Stomach (tissue), 4 donors: ENCODE measurements at regions not wholly inside any gene's neighbourhood (a gene's known extent, or its start where the extent isn't known, plus 50 kb on each side); places are given as distances from the start of the nearest gene placed in this dataset.

Experiments used
- EP300 ChIP-seq: sonication (generic); formaldehyde crosslinking; IDR thresholded peaks from one replicate; pipeline ENCODE4 v1.6.1; 2017; ENCODE audit warnings: antibody characterized with exemption
- POLR2AphosphoS5 ChIP-seq, 3 donors: sonication (generic); formaldehyde crosslinking; IDR thresholded peaks; one replicate each; pipeline ENCODE4 v1.6.1; 2016; ENCODE audit warnings: antibody characterized with exemption in 3 of 3
- TF ChIP-seq, protein P1 (sequence below), 7 experiments: fragments of 450-650 bp in 4 of 7; fragments of 200-600 bp in 3 of 7; sonication (generic) in 3 of 7; IDR thresholded peaks; one replicate each; pipeline ENCODE4 v1.5.1; 2016 to 2019; ENCODE audit warnings: antibody characterized with exemption in 7 of 7, control low read depth in 2 of 7, mild to moderate bottlenecking in 1 of 7

DNA sequence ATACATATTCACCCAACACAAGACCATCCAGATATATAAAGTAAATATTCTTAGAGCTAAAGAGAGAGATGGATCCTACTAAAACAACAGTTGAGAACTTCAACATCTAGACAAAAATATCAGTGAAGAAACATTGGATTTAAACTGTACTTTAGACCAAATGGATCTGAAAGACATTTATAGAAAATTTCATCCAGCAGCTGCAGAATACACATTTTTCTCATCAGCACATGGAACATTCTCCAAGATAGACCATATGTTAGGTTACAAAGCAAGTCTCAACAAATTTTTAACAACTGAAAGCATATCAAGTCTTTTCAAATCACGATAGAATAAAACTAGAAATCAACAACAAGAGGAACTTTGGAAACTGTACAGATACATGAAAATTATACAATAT is 369.0 kb upstream of the CCDC54 start:
- no peak for TF ChIP-seq POLR2AphosphoS5 (IDR thresholded peaks at IDR 0.05)
- TF ChIP-seq, protein P1, sequence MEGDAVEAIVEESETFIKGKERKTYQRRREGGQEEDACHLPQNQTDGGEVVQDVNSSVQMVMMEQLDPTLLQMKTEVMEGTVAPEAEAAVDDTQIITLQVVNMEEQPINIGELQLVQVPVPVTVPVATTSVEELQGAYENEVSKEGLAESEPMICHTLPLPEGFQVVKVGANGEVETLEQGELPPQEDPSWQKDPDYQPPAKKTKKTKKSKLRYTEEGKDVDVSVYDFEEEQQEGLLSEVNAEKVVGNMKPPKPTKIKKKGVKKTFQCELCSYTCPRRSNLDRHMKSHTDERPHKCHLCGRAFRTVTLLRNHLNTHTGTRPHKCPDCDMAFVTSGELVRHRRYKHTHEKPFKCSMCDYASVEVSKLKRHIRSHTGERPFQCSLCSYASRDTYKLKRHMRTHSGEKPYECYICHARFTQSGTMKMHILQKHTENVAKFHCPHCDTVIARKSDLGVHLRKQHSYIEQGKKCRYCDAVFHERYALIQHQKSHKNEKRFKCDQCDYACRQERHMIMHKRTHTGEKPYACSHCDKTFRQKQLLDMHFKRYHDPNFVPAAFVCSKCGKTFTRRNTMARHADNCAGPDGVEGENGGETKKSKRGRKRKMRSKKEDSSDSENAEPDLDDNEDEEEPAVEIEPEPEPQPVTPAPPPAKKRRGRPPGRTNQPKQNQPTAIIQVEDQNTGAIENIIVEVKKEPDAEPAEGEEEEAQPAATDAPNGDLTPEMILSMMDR (IDR thresholded peaks at IDR 0.05) = no peak
- TF ChIP-seq EP300 = no peak
